ENCODE measurements at regions not wholly inside any gene's neighbourhood (a gene's known extent, or its start where the extent isn't known, plus 50 kb on each side); places are given as distances from the start of the nearest gene placed in this dataset.
"Not testable (repeated sequence)": the region's sequence is repeated elsewhere in the genome, so short reads cannot be mapped to it uniquely, and the experiment has no call there.

DNA sequence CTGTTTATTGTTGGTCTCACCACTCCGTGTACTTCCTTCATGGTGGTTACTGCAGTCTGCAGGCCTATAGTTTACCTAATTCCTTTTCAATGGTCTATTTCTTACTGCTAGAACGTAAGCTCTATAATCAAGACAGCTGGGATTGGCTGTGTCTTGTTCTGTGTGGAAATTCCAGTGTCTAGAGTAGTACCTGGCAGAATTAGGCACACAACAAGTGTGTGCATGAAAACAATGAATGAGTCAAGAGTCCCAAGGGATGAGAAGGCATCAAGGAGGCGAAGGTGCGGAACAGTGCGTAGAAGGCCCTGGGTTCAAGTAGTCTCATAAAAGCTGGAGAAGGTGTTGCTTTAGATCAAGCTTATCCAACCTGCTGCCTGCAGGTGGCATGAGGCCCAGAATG is 70.8 kb upstream of the GBA3 start:
- H3K9ac ChIP-seq (ENCODE audit: control insufficient read depth, insufficient read depth, low read length); H3K27ac ChIP-seq (ENCODE audit: control insufficient read depth, insufficient read depth); H3K9me3 ChIP-seq (replicated peaks; ENCODE audit: control insufficient read depth, insufficient read depth, low read length); H3K36me3 ChIP-seq (ENCODE audit: control insufficient read depth in 2 of 2, insufficient read depth in 2 of 2, low read length in 1 of 2); H3K79me2 ChIP-seq (ENCODE audit: control insufficient read depth, insufficient read depth, low read length); H4K20me1 ChIP-seq (ENCODE audit: control insufficient read depth, insufficient read depth); FAIRE-seq; ATAC-seq; intact Hi-C loops (cut with micrococcal nuclease; ENCODE audit: unreplicated experiment); DNase-seq (ENCODE audit: low read depth, low spot score); H2AFZ ChIP-seq (ENCODE audit: control insufficient read depth, low read depth, low read length); H3K27me3 ChIP-seq (replicated peaks in 1 of 2; ENCODE audit: control insufficient read depth in 2 of 2, insufficient read depth in 2 of 2, low read length in 1 of 2); H3K4me2 ChIP-seq (ENCODE audit: control insufficient read depth, insufficient read depth); RAD21 ChIA-PET (ENCODE audit: unreplicated experiment); BruUV-seq (replicated peaks); in situ Hi-C loops (cut with MboI); SMC1A ChIA-PET (ENCODE audit: uncharacterized antibody, unreplicated experiment); H3K4me1 ChIP-seq (ENCODE audit: control insufficient read depth, insufficient read depth, low read length); H3K4me3 ChIP-seq: not testable (repeated sequence)
- WGBS (ENCODE audit: insufficient coverage, insufficient replicate concordance, low lambda C conversion rate, missing lambda C conversion rate) = 51% methylated on average over 5 of the region's 5 CpGs
- POLR2A ChIA-PET = interaction anchor here (0.7 kb wide), 1 partner anchor 8 kb away, joined by 3 read pairs; no protein-coding TSS in a partner anchor
- CTCF ChIA-PET = interaction anchor here (0.5 to 1.1 kb wide), 2 partner anchors 10 to 23 kb away, joined by 3 to 4 read pairs; no protein-coding TSS in a partner anchor

DNA sequence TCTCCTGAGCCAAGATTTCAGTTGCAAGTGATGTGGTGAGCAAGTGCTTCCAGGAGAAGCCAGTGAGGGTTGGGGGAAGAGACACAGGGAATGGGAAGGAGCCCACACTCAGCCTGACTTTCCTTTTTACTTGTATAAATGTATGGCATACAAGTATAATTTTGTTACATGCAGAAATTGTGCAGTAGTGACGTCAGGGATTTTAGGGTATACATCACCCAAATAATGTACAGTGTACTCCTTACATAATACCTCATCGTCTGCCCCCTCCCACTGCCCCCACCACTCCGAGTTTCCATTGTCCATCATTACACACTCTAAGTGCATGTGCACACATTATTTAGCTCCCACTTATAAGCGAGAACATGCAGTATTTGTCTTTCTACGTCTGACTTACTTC is 68.7 kb upstream of the GBA3 start:
- H4K20me1 ChIP-seq (ENCODE audit: control insufficient read depth, insufficient read depth); H3K9ac ChIP-seq (ENCODE audit: control insufficient read depth, insufficient read depth, low read length); H3K27me3 ChIP-seq (replicated peaks in 1 of 2; ENCODE audit: control insufficient read depth in 2 of 2, insufficient read depth in 2 of 2, low read length in 1 of 2); H2AFZ ChIP-seq (ENCODE audit: control insufficient read depth, low read depth, low read length); H3K27ac ChIP-seq (ENCODE audit: control insufficient read depth, insufficient read depth); H3K4me3 ChIP-seq; FAIRE-seq; H3K4me2 ChIP-seq (ENCODE audit: control insufficient read depth, insufficient read depth); H3K9me3 ChIP-seq (replicated peaks; ENCODE audit: control insufficient read depth, insufficient read depth, low read length); ATAC-seq; in situ Hi-C loops (cut with MboI); intact Hi-C loops (cut with micrococcal nuclease; ENCODE audit: unreplicated experiment); H3K36me3 ChIP-seq (ENCODE audit: control insufficient read depth in 2 of 2, insufficient read depth in 2 of 2, low read length in 1 of 2); H3K79me2 ChIP-seq (ENCODE audit: control insufficient read depth, insufficient read depth, low read length); H3K4me1 ChIP-seq (ENCODE audit: control insufficient read depth, insufficient read depth, low read length); BruUV-seq (replicated peaks); DNase-seq (ENCODE audit: low read depth, low spot score): not testable (repeated sequence)
- ChIA-PET POLR2A (interaction anchor here (0.6 kb wide), 1 partner anchor 361 kb away, joined by 3 read pairs; no protein-coding TSS in a partner anchor), SMC1A (ENCODE audit: uncharacterized antibody, unreplicated experiment) (interaction anchor here (1.7 to 2.8 kb wide), 2 partner anchors 10 to 48 kb away, joined by 4 to 9 read pairs; no protein-coding TSS in a partner anchor), RAD21 (ENCODE audit: unreplicated experiment) (interaction anchor here (1.1 kb wide), 2 partner anchors 17 to 44 kb away, joined by 3 to 4 read pairs; no protein-coding TSS in a partner anchor), CTCF (interaction anchor here (1.5 kb wide), 1 partner anchor 17 kb away, joined by 6 read pairs; no protein-coding TSS in a partner anchor)
- 19% methylated on average over 5 of the region's 5 CpGs for WGBS (ENCODE audit: insufficient coverage, insufficient replicate concordance, low lambda C conversion rate, missing lambda C conversion rate)

Measured in GM12878 (cell line).